Adrenal gland (tissue), 9 donors: ENCODE measurements at regions not wholly inside any gene's neighbourhood (a gene's known extent, or its start where the extent isn't known, plus 50 kb on each side); places are given as distances from the start of the nearest gene placed in this dataset.
A peak's percentile ranks its signal among the peaks of the same experiment; 100 is the strongest.

ENCODE experiments used
- DNase-seq, 7 donors: peaks; one replicate each; pipeline ENCODE4 v3.0.0-alpha.2; 2019 to 2020
- H3K27ac ChIP-seq, 5 donors: fragments of 200-600 bp; sonication (generic) in 4 of 5; 1 replicate in 3 of 5; 2 replicates in 2 of 5; pipeline versions ENCODE4 v1.5.1 to v1.8.0; 2016 to 2020; ENCODE audit warnings: mild to moderate bottlenecking in 1 of 5
- H3K27me3 ChIP-seq: fragments of 200-600 bp; 2 replicates; pipeline ENCODE4 v1.8.0; 2021
- H3K36me3 ChIP-seq, 2 donors: fragments of 200-600 bp; replicated peaks in 1 of 2; 1 replicate in 1 of 2; 2 replicates in 1 of 2; pipeline versions ENCODE4 v1.5.1 to v1.8.0; 2018 to 2022
- H3K4me1 ChIP-seq, 2 donors: fragments of 200-600 bp; replicated peaks in 1 of 2; 1 replicate in 1 of 2; 2 replicates in 1 of 2; pipeline versions ENCODE4 v1.5.1 to v1.8.0; 2018 to 2021
- H3K4me3 ChIP-seq, 4 donors: fragments of 200-600 bp; sonication (generic) in 3 of 4; one replicate each; pipeline ENCODE4 v1.5.1; 2016 to 2018
- H3K9me3 ChIP-seq, 3 donors: fragments of 200-600 bp; sonication (generic) in 1 of 3; replicated peaks in 1 of 3; 1 replicate in 2 of 3; 2 replicates in 1 of 3; pipeline versions ENCODE4 v1.5.1 to v1.8.0; 2016 to 2021
- POLR2A ChIP-seq, 2 donors: fragments of 450-650 bp; IDR thresholded peaks; one replicate each; pipeline ENCODE4 v1.6.1; 2017; ENCODE audit warnings: antibody characterized with exemption in 2 of 2, mild to moderate bottlenecking in 2 of 2, moderate library complexity in 1 of 2
- WGBS, 4 donors: extraction: QIAGEN DNeasy Blood & Tissue Kit in 2 of 4; methylation state at CpG; one replicate each; pipeline versions ENCODE4 v1.1.5 to v1.1.7; 2013 to 2017; 5-methylcytosine and 5-hydroxymethylcytosine counted together
- intact Hi-C, 2 donors: fragments of 100-400 bp; cut with DNase I; formaldehyde crosslinking; loops; one replicate each; pipeline versions ENCODE4 v1.14.1 to v1.15.0; 2022 to 2023
- TF ChIP-seq, protein P1 (sequence below), 6 experiments: fragments of 450-650 bp in 4 of 6; fragments of 200-600 bp in 2 of 6; sonication (generic) in 1 of 6; IDR thresholded peaks; 1 replicate in 5 of 6; 2 replicates in 1 of 6; pipeline versions ENCODE4 v1.5.1 to v1.8.0; 2016 to 2021; ENCODE audit warnings: antibody characterized with exemption in 6 of 6, mild to moderate bottlenecking in 2 of 6, moderate library complexity in 1 of 6
- donor health status: healthy with polysubstance abuse.
- donor health status: Bipolar disorder and iron deficiency.
- donor health status: DM: yes; HTN: yes; CAD: no.
- donor health status: DM: no; HTN: no; CAD: no.
- donor health status: DM: no; HTN: no; CAD: no.

DNA sequence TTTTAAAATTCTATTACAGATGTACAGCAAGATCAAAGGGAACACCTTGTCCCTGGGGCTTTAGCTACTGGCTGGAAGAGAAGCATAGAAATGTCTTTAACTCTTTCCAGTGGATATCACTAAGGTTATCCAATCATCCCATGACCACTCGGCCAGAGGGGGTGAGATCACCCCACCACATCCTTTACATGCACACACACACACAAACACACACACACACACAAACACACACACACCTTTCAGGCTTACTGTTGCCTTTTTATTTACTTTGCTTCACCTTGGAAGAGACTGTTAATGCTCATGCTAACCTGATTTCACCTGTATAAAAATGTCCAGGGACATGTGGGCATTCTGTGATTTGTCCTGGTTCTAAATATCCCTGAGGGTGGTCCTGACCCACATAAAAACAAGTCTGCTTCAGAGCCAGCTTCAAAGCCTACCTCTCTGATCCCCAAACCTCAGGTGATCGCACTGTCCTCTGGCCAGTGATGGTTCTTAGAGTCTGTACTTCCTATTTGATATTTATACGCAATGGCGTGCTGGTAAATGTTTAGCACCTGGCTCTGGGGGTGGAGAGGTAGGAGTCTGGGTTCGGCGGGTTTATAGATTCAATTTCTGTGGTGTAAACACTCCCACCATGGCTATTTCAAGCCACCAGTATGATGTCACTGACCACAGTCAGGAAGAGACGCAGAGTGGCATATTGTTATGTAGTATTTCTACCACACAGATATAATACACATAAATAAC, 166.1 kb upstream of the EEA1 start:
- no peak overlapping the region for H3K4me3 ChIP-seq
- no peak for TF ChIP-seq POLR2A (IDR thresholded peaks at IDR 0.05)
- TF ChIP-seq, protein P1, sequence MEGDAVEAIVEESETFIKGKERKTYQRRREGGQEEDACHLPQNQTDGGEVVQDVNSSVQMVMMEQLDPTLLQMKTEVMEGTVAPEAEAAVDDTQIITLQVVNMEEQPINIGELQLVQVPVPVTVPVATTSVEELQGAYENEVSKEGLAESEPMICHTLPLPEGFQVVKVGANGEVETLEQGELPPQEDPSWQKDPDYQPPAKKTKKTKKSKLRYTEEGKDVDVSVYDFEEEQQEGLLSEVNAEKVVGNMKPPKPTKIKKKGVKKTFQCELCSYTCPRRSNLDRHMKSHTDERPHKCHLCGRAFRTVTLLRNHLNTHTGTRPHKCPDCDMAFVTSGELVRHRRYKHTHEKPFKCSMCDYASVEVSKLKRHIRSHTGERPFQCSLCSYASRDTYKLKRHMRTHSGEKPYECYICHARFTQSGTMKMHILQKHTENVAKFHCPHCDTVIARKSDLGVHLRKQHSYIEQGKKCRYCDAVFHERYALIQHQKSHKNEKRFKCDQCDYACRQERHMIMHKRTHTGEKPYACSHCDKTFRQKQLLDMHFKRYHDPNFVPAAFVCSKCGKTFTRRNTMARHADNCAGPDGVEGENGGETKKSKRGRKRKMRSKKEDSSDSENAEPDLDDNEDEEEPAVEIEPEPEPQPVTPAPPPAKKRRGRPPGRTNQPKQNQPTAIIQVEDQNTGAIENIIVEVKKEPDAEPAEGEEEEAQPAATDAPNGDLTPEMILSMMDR (IDR thresholded peaks at IDR 0.05), result no peak
- H3K36me3 ChIP-seq, result no peaks in the 10 kb centered on the region
- no peaks in the 10 kb centered on the region for H3K9me3 ChIP-seq
- no peak for DNase-seq
- H3K27ac ChIP-seq, result no peak overlapping the region
- no peaks in the 10 kb centered on the region for H3K27me3 ChIP-seq
- H3K4me1 ChIP-seq, result peaks cover 0 to 3% of the 10 kb centered on the region in 2 donors
- intact Hi-C loops, result no loop called here
- WGBS, 4 donors, result 79 to 85% (median 81%) methylated on average over 7 of the region's 7 CpGs

DNA sequence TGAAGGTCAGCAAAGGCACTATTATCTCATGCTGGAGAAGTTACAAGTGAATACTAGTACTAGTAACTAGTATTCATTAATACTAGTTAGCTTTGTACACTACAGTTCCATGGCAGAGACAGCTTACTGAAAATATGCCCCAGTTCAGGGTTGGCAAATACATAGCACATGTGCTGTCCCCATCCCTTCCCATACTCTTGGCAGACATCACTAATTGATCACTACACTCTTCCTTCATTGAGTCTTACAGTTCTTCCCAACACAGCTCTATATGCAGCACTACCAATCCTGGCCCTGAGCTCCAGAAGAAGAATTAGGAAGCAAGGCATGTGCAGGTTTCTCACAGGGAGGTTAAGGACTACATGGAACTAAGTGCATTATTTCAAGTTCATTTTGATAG, 168.3 kb upstream of the EEA1 start:
- no peaks in the 10 kb centered on the region for H3K9me3 ChIP-seq
- H3K4me3 ChIP-seq, result no peak overlapping the region
- TF ChIP-seq, protein P1 (IDR thresholded peaks at IDR 0.05), result no peak
- TF ChIP-seq POLR2A (IDR thresholded peaks at IDR 0.05), result no peak
- H3K4me1 ChIP-seq, result no peaks in the 10 kb centered on the region
- no peaks in the 10 kb centered on the region for H3K36me3 ChIP-seq
- no peaks in the 10 kb centered on the region for H3K27me3 ChIP-seq
- no peak overlapping the region for H3K27ac ChIP-seq
- no peak for DNase-seq
- intact Hi-C loops, result no loop called here

DNA sequence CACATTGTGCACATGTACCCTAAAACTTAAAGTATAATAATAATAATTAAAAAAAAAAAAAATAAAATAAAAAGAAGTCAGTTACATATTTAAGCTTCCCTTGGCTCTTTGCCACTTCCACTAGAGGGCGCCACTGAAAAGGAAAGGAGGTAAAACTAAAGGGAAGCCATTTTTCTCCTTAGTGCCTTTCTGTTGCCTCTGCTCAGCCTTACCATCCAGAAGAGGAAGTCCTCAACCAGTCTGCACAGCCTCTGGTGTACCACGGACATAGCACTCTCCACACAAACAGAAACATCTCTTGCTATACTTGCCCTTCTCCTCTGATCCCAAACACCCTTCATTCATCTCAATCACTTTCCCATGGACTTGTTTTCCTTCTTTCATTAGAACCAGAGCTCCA, 169.0 kb upstream of the EEA1 start:
- peak; percentile 51 to 86 (median 64) for DNase-seq
- Histone ChIP-seq H3K4me1 (no peaks in the 10 kb centered on the region), H3K9me3 (no peaks in the 10 kb centered on the region), H3K27ac (no peak overlapping the region), H3K4me3 (no peak overlapping the region), H3K27me3 (no peaks in the 10 kb centered on the region), H3K36me3 (no peaks in the 10 kb centered on the region)
- TF ChIP-seq, protein P1 (IDR thresholded peaks at IDR 0.05), result peak in 5 of 6 experiments; percentile 34 to 60 (median 55)
- no peak for TF ChIP-seq POLR2A (IDR thresholded peaks at IDR 0.05)
- WGBS, 4 donors, result 38 to 69% (median 53%) methylated on average over 2 of the region's 2 CpGs
- intact Hi-C loops, result no loop called here

DNA sequence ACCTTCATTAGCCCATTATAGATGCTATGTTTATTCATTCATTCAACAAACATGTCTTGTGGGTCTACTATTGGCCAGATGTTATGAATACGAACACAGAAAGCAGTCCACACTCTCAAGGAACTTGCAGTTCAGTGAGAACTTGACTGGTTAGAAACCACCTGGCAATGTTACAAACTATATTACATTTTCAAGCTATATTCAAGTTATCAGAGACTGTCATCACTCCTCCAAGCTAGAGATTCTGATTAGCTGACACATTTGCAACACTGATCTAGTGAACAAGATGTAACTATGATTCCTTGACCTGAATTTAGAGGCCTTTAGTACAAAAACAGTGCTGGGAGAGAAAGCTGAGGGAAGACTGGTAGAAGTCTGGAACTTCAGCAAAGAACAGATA, 170.7 kb upstream of the EEA1 start:
- TF ChIP-seq, protein P1 (IDR thresholded peaks at IDR 0.05), result no peak
- no peak for TF ChIP-seq POLR2A (IDR thresholded peaks at IDR 0.05)
- no peak for DNase-seq
- H3K4me1 ChIP-seq, result no peaks in the 10 kb centered on the region
- H3K9me3 ChIP-seq, result no peaks in the 10 kb centered on the region
- intact Hi-C loops, result no loop called here
- no peaks in the 10 kb centered on the region for H3K36me3 ChIP-seq
- H3K4me3 ChIP-seq, result no peak overlapping the region
- H3K27me3 ChIP-seq, result no peaks in the 10 kb centered on the region
- WGBS, 4 donors, result 88 to 97% (median 91%) methylated on average over 1 of the region's 1 CpG
- no peak overlapping the region for H3K27ac ChIP-seq
